A204.1 (cell line): ENCODE measurements at regions not wholly inside any gene's neighbourhood (a gene's known extent, or its start where the extent isn't known, plus 50 kb on each side); places are given as distances from the start of the nearest gene placed in this dataset.
A peak's percentile ranks its signal among the peaks of the same experiment; 100 is the strongest.
"Not testable (repeated sequence)": the region's sequence is repeated elsewhere in the genome, so short reads cannot be mapped to it uniquely, and the experiment has no call there.

Experiments
- FAIRE-seq: peaks from 2 replicates; lab custom pipeline; 2012; peaks lifted over from hg19 to GRCh38; lab: Jason Lieb, UNC

GRCh38 chr7:94706996-94707740, 51.2 kb upstream of the SGCE start:
- FAIRE-seq, result no peak

DNA sequence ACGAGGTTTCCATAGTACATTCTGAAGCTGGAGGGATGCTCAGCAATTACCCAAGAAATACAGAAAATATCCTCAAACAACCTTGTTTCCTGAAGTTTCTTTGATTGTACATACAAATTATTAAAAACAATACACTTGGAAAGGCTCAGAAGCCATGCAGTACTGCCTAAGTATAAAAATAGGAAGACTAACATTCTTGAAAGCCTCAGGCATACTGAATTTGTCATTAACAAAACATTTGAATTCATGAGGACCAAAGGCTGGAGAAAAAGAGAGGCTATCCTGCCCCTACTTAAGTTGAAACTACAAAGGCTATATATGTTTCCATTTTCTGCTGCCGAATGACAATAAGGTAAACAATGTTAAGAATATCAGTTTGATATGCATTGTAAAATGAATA, 54.3 kb upstream of the SGCE start:
- no peak for FAIRE-seq

DNA sequence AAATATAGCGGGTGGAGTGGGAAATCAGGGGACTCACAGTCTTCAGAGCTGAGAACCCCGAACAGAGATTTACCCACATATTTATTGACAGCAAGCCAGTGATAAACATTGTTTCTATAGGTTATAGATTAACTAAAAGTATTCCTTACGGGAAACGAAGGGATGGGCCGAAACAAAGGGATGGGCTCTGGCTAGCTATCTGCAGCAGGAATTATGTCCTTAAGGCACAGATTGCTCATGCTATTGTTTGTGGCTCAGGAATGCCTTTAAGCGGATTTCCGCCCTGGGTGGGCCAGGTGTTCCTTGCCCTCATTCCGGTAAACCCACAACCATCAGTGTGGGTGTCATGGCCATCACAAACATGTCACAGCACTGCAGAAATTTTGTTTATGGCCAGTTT, 66.4 kb upstream of the SGCE start:
- FAIRE-seq, result not testable (repeated sequence)

- not testable (repeated sequence) for FAIRE-seq
These were observed 73.0 kb upstream of the SGCE start for GRCh38 chr7:94728893-94729292.

DNA sequence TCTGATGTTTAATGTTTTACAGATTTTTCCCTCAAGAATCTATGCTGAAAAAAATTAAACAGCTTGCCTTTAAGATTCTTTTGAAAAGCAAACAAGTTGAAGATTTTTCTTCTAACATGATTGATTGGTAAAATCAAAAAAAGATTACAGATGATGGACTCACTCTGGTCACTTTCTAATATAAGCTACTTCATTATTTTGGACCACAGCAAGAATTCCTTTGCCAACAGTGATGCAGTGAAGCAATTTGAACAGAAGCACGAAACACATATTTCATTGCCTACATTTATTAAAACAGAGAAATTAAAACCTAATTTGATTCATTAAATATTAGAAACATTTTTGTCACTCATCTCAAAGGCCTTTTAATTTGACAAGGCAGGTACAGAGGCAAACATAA, 82.1 kb upstream of the SGCE start:
- FAIRE-seq, result no peak

DNA sequence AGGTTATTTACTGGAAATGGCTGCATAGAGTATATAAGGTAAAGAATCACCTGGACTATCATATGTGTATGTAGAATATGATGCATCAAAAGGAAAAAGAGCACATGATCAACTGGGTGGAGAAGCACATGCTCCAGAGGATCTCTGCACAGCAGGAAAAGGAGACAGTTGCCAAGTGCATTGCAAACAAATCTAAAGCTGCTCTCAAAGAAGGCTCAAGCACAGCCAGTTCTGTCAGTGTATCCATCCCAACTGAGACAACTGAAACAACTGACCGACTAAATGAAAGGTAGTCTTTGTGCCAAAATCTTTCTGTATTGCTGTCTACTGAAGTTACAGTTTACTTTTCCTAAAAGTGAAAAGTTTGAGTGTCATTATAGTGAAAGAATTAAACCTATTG, 83.2 kb upstream of the SGCE start:
- FAIRE-seq, result no peak

DNA sequence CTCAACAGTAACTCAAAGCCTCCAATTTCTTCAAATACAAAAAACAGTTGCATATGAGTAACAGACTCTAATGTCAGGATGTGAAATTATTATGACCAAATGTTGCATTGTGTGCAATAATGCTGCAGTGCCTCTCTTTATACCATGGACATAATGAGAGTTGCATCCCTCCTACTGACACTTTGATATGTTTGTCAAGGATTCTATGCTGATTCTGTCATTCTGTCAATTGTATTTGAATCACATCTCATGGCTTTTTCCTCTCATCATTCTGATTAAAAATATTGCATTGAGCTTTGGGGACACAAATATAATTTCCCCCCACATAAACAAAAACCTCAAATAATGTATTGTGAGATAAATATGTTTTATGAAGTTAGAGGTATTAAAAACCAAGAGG, 84.6 kb upstream of the SGCE start:
- FAIRE-seq, result no peak

- no peak for FAIRE-seq
These were observed 85.2 kb upstream of the SGCE start for GRCh38 chr7:94741179-94741578.

- FAIRE-seq, result no peak
These were observed 92.4 kb upstream of the SGCE start for GRCh38 chr7:94748376-94748775.

DNA sequence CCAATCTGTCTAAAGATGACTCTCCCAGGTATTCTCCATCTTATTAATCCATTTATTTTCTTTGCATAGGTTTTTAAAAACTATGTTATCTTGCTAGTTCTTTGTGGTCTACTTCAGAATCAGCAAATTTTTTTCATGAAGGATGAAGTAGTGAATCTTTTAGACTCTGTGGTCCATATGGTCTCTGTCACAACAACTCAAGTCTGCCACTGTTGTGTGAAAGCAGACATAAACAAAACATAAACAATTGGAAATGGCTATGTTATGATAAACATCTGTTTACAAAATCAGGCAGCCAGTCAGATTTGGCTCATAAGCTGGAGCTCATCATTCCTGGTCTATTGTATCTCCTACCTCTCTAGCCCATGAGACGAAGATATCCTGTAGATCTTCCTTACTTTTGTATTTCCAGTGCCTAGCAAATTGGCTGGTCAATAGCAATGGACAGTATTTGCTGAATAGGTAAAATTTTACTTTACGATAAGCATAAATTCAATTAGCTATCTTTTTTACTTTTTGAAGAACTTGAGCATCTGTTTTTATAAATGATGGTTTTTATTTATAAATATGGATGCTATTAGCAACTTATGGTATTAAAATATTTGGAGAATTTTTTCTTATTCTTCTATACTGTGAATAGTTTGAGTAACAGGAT, 104.6 kb upstream of the SGCE start:
- FAIRE-seq, result peak; percentile 54

DNA sequence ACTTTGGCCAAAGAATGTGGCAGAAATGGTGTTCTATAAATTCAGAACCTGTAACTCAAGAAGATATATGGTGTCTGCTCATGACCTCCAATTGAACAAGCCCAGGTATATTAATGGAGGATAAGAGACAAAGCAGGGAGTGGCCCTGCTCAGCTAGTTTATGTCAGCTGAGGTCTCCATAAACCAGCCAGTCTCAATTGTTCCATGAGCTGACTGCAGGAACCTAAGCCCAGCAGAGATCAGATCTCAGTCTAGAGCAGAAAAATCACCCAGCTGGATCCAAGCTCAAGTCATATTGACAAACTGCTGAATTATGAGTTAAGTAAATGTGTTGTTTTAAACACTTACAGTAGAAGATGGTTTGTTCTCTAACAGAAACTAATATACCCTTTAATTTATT, 105.5 kb upstream of the SGCE start:
- no peak for FAIRE-seq

- FAIRE-seq, result no peak
These were observed 107.3 kb upstream of the SGCE start for GRCh38 chr7:94763268-94763667.

- FAIRE-seq, result no peak
These were observed 113.8 kb upstream of the SGCE start for GRCh38 chr7:94769724-94770123.

GRCh38 chr7:94778711-94779459, 123.0 kb upstream of the SGCE start:
- FAIRE-seq, result no peak

- no peak for FAIRE-seq
These were observed 123.9 kb upstream of the SGCE start for GRCh38 chr7:94779861-94780260.

GRCh38 chr7:94781236-94781635, 125.3 kb upstream of the SGCE start:
- FAIRE-seq, result no peak

GRCh38 chr7:94782777-94783176, 124.6 kb upstream of the PPP1R9A start:
- FAIRE-seq, result no peak

DNA sequence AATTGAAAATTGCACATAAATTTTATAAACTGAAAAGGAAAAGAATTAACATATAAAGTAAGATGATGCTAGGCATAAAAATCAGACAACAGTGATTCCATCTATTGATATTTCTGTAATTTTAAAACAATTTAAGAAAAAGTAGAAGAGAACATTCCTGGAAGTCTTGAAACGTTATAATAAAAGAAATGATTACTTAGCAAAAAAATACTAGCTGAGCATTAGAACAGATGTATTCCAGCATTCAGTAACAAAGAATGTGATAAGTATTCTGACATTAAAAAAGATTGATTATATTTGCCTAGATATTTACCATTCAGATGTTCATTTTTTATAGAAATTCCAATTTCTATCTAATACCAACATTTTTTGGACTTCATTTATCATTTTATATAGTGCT, 120.1 kb upstream of the PPP1R9A start:
- no peak for FAIRE-seq

DNA sequence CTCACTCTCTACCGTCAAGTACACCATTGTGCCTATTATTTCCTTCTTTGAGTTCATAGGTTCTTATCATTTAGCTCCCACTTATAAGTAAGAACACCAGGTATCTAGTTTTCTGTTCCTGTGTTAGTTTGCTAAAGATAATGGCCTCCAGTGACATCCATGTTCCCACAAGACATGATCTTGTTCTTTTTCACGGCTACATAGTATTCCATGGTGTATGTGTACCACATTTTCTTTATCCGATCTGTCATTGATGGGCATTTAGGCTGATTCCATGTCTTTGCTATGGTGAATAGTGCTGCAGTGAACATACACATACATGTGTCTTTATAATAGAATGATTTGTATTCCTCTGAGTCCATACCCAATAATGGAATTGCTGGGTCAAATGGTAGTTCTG, 119.0 kb upstream of the PPP1R9A start:
- FAIRE-seq, result not testable (repeated sequence)

DNA sequence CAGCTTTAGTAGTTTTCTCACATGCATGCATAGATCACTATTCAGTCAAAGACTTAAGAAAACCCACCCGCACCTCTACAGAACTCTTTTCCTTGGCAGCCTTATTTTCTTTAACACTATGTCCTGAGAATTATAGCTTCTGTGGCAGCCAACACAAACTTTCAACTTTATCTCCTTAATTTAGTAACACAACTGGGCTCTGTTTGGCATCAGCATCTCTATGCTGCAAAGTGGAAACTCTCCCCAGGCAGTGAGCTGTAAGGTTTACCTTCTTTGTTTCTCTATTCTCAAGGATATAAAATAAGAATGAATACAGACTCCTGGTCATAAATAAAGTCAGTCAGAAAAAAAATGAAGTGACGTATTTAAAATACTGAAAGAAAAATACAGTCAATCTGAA, 115.2 kb upstream of the PPP1R9A start:
- no peak for FAIRE-seq

DNA sequence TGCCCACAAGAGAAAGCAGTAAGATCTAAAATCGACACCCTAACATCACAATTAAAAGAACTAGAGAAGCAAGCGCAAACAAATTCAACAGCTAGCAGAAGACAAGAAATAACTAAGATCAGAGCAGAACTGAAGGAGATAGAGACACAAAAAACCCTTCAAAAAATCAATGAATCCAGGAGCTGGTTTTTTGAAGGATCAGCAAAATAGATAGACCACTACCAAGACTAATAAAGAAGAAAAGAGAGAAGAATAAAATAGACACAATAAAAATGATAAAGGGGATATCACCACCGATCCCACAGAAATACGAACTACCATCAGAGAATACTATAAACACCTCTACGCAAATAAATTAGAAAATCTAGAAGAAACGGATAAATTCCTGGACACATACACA, 110.0 kb upstream of the PPP1R9A start:
- not testable (repeated sequence) for FAIRE-seq

DNA sequence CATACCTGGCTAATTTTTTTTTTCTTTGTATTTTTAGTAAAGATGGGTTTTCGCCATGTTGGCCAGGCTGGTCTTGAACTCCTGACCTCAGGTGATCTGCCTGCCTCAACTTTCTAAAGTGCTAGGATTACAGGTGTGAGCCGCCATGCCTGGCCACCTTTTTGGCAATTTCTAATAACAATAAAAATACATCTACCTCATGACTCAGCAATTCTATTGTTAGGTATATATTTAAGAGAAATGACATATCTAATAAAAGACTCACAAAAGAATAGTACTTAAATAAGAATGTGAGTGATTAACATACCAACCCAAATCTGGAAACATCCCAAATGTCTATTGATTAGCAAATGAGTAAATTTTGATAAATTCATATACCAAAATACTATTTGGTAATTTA, 103.6 kb upstream of the PPP1R9A start:
- no peak for FAIRE-seq

- not testable (repeated sequence) for FAIRE-seq
These were observed 98.7 kb upstream of the PPP1R9A start for GRCh38 chr7:94808673-94809072.
